SH-SY5Y (cell line): ENCODE measurements at regions not wholly inside any gene's neighbourhood (a gene's known extent, or its start where the extent isn't known, plus 50 kb on each side); places are given as distances from the start of the nearest gene placed in this dataset.

ENCODE experiments used
- GATA2 ChIP-seq: IDR thresholded peaks from 2 replicates; pipeline ENCODE4 v1.6.1; 2011; ENCODE audit warnings: mild to moderate bottlenecking, low read depth, low read length
- GATA3 ChIP-seq: IDR thresholded peaks from 2 replicates; pipeline ENCODE4 v1.6.1; 2011; ENCODE audit warnings: low read depth, mild to moderate bottlenecking, low read length, moderate library complexity

GRCh38 chr10:32167450-32167849 lies 111.2 kb upstream of the KIF5B start:
- no peak for TF ChIP-seq GATA2
- TF ChIP-seq GATA3 = no peak
